Inflammatory macrophage treated with lipopolysaccharide for 4 hours (primary cell): ENCODE measurements at regions not wholly inside any gene's neighbourhood (a gene's known extent, or its start where the extent isn't known, plus 50 kb on each side); places are given as distances from the start of the nearest gene placed in this dataset.

Source experiments
- DNase-seq: peaks from one replicate; pipeline ENCODE4 v3.0.0-alpha.2; 2020

DNA sequence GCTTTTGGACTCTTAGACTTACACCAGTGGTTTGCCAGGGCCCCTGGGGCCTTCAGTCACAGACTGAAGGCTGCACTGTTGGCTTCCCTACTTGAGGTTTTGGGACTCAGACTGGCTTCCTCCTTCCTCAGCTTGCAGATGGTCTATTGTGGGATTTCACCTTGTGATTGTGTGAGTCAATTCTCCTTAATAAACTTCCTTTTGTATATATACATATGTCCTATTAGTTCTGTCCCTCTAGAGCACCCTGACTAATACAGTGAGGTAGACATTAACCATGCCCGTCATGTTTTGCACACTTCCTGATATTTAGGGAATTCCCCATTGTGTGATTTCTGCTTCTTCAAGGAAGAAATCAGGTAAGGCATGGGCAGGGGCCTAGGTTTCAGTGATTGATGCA lies 147.8 kb upstream of the CA10 start:
- no peak for DNase-seq

DNA sequence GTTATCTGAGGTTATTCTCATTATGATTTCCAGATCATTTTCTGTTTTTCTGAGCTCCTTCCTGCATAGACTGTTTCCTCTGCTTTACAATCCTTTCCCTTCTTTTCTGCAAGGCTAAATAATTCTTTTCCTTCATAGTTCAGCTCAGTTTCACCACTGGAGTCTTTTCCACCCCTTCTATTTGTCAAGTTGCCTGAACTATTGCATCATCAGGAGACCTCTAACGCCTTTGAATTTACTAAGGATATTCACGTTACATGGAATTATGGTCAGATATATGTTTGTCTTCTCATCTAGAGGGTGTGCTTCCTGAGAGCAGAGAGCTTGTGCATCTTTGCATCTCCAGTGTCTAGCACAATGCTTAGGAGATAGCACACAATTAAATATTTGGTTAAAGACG lies 140.4 kb upstream of the CA10 start:
- no peak for DNase-seq

DNA sequence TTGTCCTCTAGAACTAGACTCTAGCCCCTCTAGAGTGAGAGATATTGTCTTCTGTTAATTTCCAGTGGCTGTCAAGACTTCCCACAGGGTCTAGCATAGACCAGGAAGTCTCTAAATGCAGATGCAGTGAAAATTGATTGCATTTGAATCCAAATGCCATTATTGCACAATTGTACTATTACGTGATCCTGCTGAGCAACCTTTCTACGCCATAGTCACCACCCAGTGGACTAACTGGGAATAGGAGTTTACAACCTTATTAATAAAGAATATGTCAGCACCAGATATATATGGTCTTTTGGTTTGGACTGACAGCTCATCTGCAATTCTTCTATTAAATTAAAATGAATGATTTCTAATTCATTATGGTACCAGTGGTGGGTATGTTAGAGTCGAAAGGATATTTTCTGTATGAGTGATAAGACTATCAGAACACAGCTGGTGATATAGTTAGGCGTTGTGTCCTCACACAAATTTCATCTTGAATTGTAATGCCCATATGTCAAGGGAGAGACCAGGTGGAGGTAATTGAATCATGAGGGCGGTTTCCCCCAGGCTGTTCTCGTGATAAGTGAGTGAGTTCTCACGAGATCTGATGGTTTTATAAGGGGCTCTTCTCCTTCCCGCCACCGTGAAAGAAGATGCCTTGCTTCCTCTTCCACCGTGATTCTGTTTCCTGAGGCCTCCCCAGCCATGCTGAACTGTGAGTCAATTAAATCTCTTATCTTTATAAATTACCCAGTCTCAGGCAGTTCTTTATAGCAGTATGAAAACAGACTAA lies 138.9 kb upstream of the CA10 start:
- peak; percentile 19 for DNase-seq

DNA sequence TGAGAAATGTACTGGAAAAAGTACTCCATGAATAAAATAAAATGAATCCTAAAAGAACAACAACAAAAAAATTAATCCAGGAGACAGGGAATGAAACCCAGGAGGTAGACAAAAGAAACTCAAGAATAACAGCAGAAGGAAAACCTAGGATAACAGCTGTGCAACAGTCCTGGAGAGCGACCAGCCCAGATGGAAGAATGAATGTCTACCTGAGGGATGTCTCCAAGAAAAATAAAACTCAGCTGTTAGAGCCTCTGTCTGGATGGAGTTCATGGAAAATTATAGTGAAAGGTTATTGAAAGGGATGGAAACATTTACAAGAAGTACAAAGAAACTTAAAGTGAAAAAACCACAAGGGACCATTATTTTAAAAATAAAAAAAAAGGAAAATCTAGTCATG lies 135.8 kb upstream of the CA10 start:
- DNase-seq = no peak

DNA sequence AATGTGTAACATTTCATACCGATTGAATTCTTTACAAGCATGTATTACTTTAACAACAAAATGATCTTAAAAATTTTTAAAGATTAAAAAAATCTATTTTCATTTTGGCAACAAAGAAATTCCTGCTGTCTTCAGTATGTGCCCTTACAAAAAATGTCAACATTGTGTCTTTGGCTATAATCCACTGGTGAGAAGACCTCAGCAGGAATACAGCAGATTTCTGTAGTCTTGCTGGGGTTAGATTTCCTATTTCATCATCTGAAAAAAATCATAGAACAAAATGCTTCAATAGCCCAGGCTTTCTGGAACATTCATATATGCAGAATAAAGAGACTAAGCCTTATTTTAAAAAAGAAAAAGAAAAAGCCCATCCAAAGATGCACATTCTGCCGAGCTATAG lies 129.1 kb upstream of the CA10 start:
- no peak for DNase-seq

DNA sequence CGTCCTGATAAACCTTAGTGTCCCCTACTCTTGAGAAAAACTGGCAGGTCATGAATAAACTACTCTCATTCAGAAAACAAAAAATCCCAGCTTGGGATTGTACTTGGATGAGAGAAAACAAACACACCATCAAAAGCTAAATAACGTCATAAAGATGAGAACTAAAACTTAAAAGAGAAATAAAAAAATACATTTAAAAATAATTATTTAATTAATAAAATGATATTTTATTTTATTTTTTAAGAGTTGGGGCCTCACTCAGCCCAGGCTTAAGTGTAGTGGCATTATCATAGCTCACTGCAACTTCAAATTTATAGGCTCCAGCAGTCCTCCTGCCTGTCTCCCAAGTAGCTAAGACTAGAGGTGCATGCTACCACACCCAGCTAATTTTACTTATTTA lies 125.4 kb upstream of the CA10 start:
- DNase-seq = no peak

DNA sequence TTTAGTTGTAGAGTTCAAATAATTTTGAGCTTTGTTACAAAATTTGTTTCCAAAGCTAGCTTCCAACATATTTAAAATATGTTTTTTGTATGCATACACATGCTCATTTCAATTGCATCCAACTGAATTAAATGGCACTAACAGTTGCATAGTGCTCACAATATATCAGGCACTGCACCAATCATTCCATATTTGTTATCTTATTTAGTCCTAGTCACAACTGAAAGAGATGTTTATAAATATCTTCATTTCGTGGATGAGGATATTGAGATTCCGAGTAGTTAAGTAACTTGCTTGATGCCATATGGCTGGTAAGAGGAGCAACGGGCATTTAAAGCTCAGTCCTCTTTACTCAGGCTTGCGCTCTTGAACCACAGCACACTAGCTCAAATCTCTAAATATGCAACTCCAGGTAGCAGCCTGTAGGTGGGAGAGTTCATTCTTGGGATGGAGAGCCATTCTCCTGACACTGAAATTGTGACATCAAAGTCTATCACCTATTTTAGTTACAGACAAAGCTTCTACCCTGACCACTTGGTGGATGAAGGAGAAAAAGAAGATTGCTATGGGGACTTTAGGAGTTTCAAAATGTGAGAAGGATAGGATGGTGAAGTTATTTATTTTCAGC lies 118.0 kb upstream of the CA10 start:
- DNase-seq = no peak

DNA sequence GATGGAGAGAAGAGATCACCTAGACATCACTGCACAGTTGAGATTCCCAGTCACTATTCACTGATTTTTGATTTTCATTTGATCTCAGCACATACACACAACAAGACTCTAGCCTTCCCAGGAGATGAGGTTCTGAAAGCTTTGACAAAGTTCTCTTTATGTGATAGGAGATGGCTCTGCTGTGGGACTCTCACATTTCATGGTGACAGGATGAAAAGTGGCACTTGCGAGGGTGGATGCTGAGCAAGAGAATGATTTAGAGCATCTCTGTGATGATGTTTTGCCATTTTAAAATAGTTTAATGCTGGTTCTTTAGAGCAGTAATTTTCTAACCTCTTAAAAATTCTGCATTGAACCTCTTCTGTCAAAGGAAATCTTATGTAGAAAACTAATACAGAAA lies 113.3 kb upstream of the CA10 start:
- DNase-seq = no peak

DNA sequence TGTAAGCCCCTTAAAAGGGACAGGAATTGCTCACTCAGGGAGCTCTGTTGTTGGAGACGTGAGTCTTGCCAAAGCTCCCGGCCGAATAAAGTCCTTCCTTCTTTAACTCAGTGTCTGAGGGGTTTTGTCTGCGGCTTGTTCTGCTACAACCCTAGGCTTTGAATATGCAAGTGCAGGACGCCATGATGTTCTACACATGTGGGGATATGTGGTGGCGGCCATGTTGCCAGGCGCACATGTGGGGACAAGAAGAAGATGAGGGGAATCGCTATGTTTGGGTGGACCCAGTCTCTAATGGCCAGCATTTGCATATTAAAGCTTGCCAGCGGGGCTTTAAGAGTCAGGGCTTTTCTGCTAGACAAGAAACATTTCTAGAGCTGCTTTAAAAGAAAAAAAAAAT lies 96.8 kb upstream of the CA10 start:
- no peak for DNase-seq

DNA sequence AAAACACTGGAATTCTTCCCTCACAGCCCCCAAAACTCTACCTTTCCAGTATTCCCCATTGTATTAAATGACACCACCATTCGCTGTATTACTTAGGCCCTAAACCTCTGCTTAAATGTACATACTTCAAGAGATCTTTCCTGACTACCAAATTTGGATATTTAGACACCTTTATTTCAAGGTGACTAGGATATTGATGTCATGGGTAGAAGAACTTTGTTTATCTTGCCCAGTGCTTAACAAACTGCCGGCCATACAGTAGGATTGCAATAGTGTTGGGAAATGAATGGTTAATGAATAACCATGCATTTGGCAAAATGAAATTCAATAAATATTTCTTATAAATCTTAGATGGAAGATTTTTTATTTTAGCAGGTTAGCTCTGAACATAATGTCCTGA lies 86.2 kb upstream of the CA10 start:
- no peak for DNase-seq

DNA sequence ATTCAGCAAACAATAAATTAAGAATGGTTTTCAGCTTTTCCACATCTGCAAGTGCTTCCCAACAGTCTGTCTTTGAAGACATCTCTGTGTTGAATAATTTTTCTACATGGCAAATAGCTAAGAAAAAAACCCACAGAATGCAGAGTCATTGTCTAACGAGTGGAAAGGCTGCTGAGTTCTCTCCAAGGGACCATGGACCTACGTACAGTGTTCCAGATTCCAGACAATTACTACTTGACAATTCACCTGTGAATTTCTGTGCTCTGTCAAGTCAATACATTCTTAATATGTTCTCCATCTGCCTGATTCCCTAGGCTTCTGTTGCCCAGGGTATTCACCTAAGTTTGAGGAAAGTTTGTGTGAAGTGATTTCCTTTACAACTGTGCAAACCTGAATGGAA lies 83.8 kb upstream of the CA10 start:
- DNase-seq = no peak

DNA sequence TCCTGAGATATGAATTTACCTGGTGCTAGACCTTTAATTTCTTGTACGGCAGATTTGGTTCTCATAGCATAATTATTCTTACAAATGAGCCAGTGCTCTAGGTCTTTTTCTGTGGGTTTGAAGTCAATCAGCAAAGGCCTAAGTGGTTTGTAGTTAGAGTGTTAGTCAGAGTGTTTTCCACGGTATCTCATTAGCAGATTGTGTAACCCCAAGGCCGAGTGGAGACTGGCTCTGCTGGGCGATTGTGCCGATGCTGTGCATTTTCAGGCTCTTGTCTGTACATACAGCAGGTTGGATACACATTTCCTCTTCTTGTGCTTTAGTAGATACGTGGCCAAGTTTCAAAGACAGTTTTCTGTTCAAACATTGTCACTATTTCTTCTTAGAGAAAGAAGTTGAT lies 78.6 kb upstream of the CA10 start:
- DNase-seq = no peak

DNA sequence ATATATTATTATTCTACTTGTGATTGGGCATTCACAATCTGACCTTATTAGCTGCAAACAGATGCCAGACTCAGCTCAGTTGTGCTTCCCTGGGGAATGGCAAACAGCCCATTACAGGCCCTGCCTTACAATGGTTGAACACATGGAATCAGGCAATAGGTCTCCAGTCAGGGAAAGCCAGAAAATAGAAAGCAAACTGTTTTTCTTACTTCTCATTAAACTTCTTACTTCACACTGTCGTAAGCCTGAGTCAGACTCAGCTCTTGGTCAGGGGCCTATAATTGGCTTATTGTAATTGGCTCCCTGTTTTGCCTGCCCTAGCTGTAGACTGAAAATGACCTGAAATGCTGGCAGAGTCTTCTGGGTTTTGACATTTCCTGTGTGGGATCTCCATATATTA lies 77.0 kb upstream of the CA10 start:
- DNase-seq = no peak

DNA sequence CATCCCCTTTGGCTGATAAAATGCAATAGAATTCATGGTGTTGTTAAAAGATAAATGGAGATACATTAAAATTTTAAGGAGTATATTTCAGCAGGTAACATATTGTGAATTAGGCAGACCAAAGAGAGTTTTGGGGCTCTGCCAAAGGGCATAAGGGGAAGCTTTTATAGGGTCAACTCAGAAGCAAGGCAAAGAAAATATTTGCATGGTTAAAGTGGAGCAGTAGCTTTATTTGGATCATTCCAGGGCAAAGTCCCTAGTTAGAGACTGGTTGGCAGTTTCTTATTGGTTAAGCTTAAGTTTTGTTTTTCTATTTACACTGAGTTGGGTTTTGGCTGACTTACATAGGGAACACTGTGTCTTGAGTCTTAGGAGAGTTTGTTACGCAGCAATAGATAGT lies 75.1 kb upstream of the CA10 start:
- DNase-seq = no peak

DNA sequence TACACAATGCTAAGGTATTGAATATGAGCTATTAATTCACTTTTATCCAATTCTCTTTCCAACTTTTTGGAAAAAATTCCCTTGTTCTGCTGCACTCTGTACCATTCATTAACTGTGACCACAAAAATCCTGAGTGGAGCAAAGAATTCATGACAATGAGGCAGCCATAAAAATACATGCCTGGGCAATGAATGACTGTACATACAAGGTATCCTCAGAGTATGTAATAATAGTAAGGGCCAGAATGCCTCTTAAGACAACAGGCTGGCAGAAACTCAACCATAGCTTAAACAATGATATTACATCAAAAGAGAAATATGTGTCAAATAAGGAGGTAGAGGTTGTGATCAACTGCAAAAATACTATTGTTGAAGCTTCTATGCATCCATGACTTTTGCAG lies 74.7 kb upstream of the CA10 start:
- no peak for DNase-seq

DNA sequence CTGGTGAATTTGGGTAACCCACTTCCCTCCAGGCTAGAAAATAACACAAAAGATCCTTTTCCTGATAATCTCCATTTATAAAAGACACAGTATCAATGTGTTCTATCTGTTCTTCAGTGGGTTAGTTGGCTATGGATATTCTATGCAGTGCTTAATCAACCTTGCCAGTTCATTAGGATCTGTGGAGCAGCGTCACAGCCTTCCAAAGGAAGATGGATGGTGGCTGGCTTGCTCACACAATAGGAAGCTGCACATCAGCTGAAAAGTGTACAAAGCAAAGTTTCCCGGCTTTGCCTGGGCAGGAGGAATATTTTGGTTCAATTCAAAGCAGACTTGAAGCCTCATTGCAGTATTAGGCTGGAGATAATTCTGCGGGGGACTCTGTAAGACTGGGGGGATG lies 70.3 kb upstream of the CA10 start:
- no peak for DNase-seq

DNA sequence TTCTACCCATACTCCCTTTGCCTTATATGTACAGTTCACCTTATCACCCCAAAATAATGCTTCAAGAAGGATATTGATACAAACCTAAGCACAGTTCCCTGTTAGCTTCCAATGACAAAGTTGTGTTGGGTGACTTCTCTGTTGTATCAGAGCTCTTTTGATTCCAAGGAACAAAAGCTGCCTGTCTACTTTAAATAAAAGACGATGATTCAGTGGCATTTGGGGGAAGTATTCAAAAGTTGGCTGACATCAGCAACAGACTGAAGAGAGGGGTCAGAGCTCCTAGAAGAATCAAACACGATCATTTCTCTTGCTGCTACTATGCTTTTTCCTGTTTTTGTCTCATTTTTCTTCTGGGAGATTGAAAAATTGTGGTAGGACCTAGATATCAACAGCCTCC lies 69.4 kb upstream of the CA10 start:
- DNase-seq = no peak

DNA sequence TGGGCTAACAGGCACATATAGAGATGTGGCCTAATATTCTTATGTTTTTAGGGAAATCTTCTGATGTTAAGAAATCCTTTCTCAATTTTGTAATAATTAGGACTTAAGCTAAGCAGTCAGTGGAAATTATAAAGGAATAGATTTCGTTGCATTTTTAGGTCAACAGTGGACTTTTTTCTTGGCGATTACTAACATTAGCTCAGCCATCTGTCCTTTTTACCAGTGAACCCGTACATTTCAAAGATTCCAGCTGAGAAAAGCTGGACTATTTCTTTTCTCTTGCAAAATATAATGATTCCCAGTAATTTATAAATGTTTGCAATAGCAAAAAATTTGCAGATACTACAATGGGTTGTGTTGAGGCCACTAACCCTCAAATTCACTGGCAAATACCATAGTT lies 54.9 kb upstream of the CA10 start:
- DNase-seq = no peak

DNA sequence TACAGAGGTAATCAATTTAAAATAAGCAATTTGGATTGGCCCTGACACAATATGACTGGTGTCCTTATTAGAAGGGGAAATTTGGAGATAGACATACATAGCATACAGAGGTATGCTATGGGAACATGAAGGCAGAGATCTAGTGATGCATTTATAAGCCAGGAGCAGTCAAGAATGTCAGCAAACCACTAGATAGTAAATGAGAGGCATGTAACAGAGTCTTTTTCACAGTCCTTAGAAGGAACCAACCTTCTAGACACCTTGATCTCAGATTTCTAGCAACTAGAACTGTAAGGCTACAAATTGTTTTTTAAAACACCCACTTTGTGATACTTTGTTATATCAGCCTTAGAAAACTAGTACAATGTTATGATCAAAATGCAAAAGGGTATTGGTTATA lies 54.3 kb upstream of the CA10 start:
- DNase-seq = no peak

DNA sequence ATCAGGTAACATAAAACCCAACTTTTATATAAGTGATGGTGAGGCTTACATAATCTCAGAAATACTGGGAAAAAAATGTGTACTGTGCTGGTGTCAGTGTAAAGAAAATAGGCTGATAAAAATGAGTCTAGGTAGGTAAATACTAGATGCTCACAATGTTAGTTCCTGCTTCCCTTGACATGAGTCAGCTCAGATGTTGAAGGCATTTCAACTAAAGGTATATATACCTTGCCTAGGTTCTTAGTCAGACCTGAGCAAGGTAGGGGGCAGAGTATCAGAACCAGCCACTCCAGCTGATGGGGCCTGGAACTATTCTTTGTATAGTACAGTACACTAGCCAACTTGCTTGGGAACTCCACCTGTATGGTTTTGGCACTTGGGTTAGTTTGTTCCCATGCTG lies 51.0 kb upstream of the CA10 start:
- no peak for DNase-seq
